Endothelial cell of umbilical vein (primary cell): ENCODE measurements at regions not wholly inside any gene's neighbourhood (a gene's known extent, or its start where the extent isn't known, plus 50 kb on each side); places are given as distances from the start of the nearest gene placed in this dataset.

Experiments
- BruUV-seq: library from RNA; stranded (reverse); fragments of 400-500 nt; replicated peaks from 2 replicates; lab custom pipeline; 2021; lab: Mats Ljungman, UMichigan
- CTCF ChIA-PET: fragments of 300-600, 350-600 bp; sonication (Branson Sonifier 250); formaldehyde crosslinking; loops from one replicate; lab custom pipeline; 2021; ENCODE audit warnings: antibody characterized with exemption, inconsistent platforms; lab: Charles Lee
- POLR2A ChIA-PET: fragments of 300-600, 350-600 bp; sonication (Branson Sonifier 250); formaldehyde crosslinking; loops from one replicate; lab custom pipeline; 2021; ENCODE audit warnings: antibody characterized with exemption, inconsistent platforms; lab: Charles Lee
- DNase-seq: peaks from one replicate; pipeline ENCODE4 v3.0.0-alpha.2; 2011; ENCODE audit warnings: low read depth, low spot score
- FAIRE-seq: peaks from 2 replicates; lab custom pipeline; 2011; peaks lifted over from hg19 to GRCh38; lab: Jason Lieb, UNC
- H2AFZ ChIP-seq: 2 replicates; pipeline ENCODE4 v1.6.0; 2012; ENCODE audit warnings: low read depth, low read length, control low read depth, inconsistent platforms
- H3K27ac ChIP-seq: 2 replicates; pipeline ENCODE4 v1.5.1; 2011; ENCODE audit warnings: low read depth, mild to moderate bottlenecking, control low read depth, low read length, moderate library complexity; ENCODE audit not compliant: insufficient read depth
- H3K27me3 ChIP-seq, 2 experiments: 2 replicates each; pipeline versions ENCODE4 v1.6.0 to v1.6.1; 2011; ENCODE audit warnings: low read length in 2 of 2, mixed read lengths in 1 of 2; ENCODE audit not compliant: control insufficient read depth in 2 of 2, insufficient read depth in 2 of 2
- H3K36me3 ChIP-seq, 2 experiments: 2 replicates in 1 of 2; 3 replicates in 1 of 2; pipeline ENCODE4 v1.5.1; 2011; ENCODE audit warnings: low read length in 2 of 2, mild to moderate bottlenecking in 1 of 2, moderate library complexity in 1 of 2; ENCODE audit not compliant: control insufficient read depth in 2 of 2, insufficient read depth in 2 of 2; ENCODE audit errors: extremely low read depth in 1 of 2
- H3K4me1 ChIP-seq: 3 replicates; pipeline ENCODE4 v1.5.1; 2011; ENCODE audit warnings: mild to moderate bottlenecking, low read length; ENCODE audit not compliant: control insufficient read depth, insufficient read depth; ENCODE audit errors: extremely low read depth
- H3K4me2 ChIP-seq: 2 replicates; pipeline ENCODE4 v1.6.1; 2011; ENCODE audit warnings: low read length, control low read depth, mixed read lengths; ENCODE audit not compliant: insufficient read depth
- H3K4me3 ChIP-seq, 3 experiments: fragments of 200-600 bp in 1 of 3; sonication (generic), shearing (Covaris generic) in 1 of 3; replicated peaks in 1 of 3; 2 replicates each; pipeline ENCODE4 v1.5.1; 2011 to 2016; ENCODE audit warnings: control low read depth in 3 of 3, low read length in 3 of 3, mild to moderate bottlenecking in 2 of 3, inconsistent platforms in 1 of 3, low read depth in 1 of 3, moderate library complexity in 1 of 3; ENCODE audit not compliant: insufficient read depth in 1 of 3
- H3K79me2 ChIP-seq: 2 replicates; pipeline ENCODE4 v1.6.0; 2012; ENCODE audit warnings: low read length, inconsistent platforms; ENCODE audit not compliant: control insufficient read depth, insufficient read depth
- H3K9ac ChIP-seq: replicated peaks from 2 replicates; pipeline ENCODE3; 2011; ENCODE audit warnings: low read length, control low read depth; ENCODE audit not compliant: insufficient read depth; ENCODE audit errors: extremely low read depth
- H3K9me1 ChIP-seq: replicated peaks from 3 replicates; pipeline ENCODE4 v1.6.0; 2011; ENCODE audit warnings: mild to moderate bottlenecking, low read length; ENCODE audit not compliant: control insufficient read depth, insufficient read depth; ENCODE audit errors: extremely low read depth
- H3K9me3 ChIP-seq: replicated peaks from 2 replicates; pipeline ENCODE4 v1.5.1; 2012; ENCODE audit warnings: low read length, inconsistent platforms; ENCODE audit not compliant: control insufficient read depth, insufficient read depth
- H4K20me1 ChIP-seq: replicated peaks from 2 replicates; pipeline ENCODE3; 2011; ENCODE audit warnings: mild to moderate bottlenecking, low read length; ENCODE audit not compliant: control insufficient read depth, insufficient read depth; ENCODE audit errors: extremely low read depth
- CTCF ChIP-seq, 2 donors: IDR thresholded peaks; 1 replicate in 1 of 2; 2 replicates in 1 of 2; pipeline ENCODE4 v1.5.1; 2011; ENCODE audit warnings: low read length in 2 of 2, mild to moderate bottlenecking in 2 of 2, moderate library complexity in 2 of 2, control low read depth in 1 of 2, inconsistent platforms in 1 of 2, low read depth in 1 of 2; ENCODE audit not compliant: insufficient read depth in 1 of 2; ENCODE audit errors: extremely low read depth in 1 of 2
- EZH2 ChIP-seq: IDR thresholded peaks from 2 replicates; pipeline ENCODE4 v1.6.1; 2012; ENCODE audit warnings: borderline replicate concordance, low read depth, mild to moderate bottlenecking, moderate library complexity, low read length, inconsistent platforms; ENCODE audit not compliant: severe bottlenecking
- FOS ChIP-seq: IDR thresholded peaks from 2 replicates; pipeline ENCODE4 v1.6.1; 2011; ENCODE audit warnings: mild to moderate bottlenecking, low read length, moderate library complexity, borderline replicate concordance; ENCODE audit not compliant: insufficient read depth
- GATA2 ChIP-seq: IDR thresholded peaks from 2 replicates; pipeline ENCODE4 v1.7.0; 2011; ENCODE audit warnings: low read depth, mild to moderate bottlenecking, moderate library complexity, mixed read lengths, low read length; ENCODE audit not compliant: insufficient read length, insufficient read depth
- JUN ChIP-seq: IDR thresholded peaks from 2 replicates; pipeline ENCODE4 v1.6.1; 2011; ENCODE audit warnings: borderline replicate concordance, low read depth; ENCODE audit not compliant: insufficient read length, insufficient read depth
- MYC ChIP-seq: IDR thresholded peaks from one replicate; pipeline ENCODE4 v1.6.1; 2011; ENCODE audit warnings: mild to moderate bottlenecking, low read depth, low read length
- POLR2A ChIP-seq: IDR thresholded peaks from 2 replicates; pipeline ENCODE4 v1.6.1; 2012; ENCODE audit warnings: low read depth, mild to moderate bottlenecking, control low read depth, low read length
- dilution Hi-C: fragments of 300-500 bp; cut with MboI; formaldehyde crosslinking; loops from one replicate; pipeline ENCODE4 v1.15.0; 2019; ENCODE audit warnings: low sequenced_read_pairs; ENCODE audit not compliant: extremely low pct_ligation_motif_present
- intact Hi-C: fragments of 100-400 bp; cut with micrococcal nuclease; formaldehyde crosslinking; loops from one replicate; pipeline ENCODE4 v1.10.0; 2022
- TF ChIP-seq, protein P1 (sequence below): IDR thresholded peaks from 2 replicates; pipeline ENCODE4 v1.6.1; 2011; ENCODE audit not compliant: insufficient read depth, insufficient read length

DNA sequence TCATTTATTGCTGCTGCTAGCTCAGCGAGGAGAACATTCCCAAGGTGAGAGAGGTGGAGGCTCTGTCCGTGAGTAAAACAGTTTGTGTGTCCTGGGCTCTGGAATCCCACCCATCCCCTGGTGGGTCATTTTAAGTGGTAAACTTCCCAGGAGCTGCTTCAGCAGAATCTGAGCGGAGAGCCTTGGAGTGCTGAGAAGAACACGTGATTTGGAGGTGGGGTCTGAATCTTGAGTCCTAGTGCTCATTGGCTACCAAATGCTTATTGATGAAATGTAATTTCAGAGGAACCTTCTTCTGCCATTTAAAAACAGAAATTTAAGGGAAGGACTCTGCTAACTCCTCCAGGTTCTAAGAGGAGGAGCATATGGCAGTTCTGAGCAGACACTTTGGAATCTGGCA lies 132.4 kb downstream of the CDH26 start:
- no peak overlapping the region for H3K4me2 ChIP-seq
- ChIA-PET CTCF (no interaction called here), POLR2A (no interaction called here)
- no peak overlapping the region for H3K4me3 ChIP-seq
- H3K4me1 ChIP-seq = no peaks in the 10 kb centered on the region
- H3K79me2 ChIP-seq = no peaks in the 10 kb centered on the region
- TF ChIP-seq CTCF (IDR thresholded peaks at IDR 0.05; ENCODE audit: extremely low read depth in 1 of 2, insufficient read depth in 1 of 2, low read depth in 1 of 2, low read length in 2 of 2) (no peak), FOS (no peak), GATA2 (no peak), MYC (no peak), EZH2 (no peak), POLR2A (no peak), JUN (no peak)
- TF ChIP-seq, protein P1, sequence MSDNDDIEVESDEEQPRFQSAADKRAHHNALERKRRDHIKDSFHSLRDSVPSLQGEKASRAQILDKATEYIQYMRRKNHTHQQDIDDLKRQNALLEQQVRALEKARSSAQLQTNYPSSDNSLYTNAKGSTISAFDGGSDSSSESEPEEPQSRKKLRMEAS = no peak
- no peaks in the 10 kb centered on the region for H3K36me3 ChIP-seq
- H3K27ac ChIP-seq = no peak overlapping the region
- H2AFZ ChIP-seq = no peak overlapping the region
- no peaks in the 10 kb centered on the region for H3K9me1 ChIP-seq
- H3K9me3 ChIP-seq = peaks cover 3% of the 10 kb centered on the region
- dilution Hi-C loops (no loop called here), intact Hi-C loops (no loop called here)
- H3K27me3 ChIP-seq = no peaks in the 10 kb centered on the region
- no peak overlapping the region for H3K9ac ChIP-seq
- FAIRE-seq = no peak
- no peak for DNase-seq
- no TSS peak for BruUV-seq
- H4K20me1 ChIP-seq = no peaks in the 10 kb centered on the region
